T1000 (cell line): ENCODE measurements at regions not wholly inside any gene's neighbourhood (a gene's known extent, or its start where the extent isn't known, plus 50 kb on each side); places are given as distances from the start of the nearest gene placed in this dataset.
"Not testable (repeated sequence)": the region's sequence is repeated elsewhere in the genome, so short reads cannot be mapped to it uniquely, and the experiment has no call there.

Experiments
- DNase-seq: peaks from one replicate; lab custom pipeline; 2025; ENCODE audit warnings: mixed read lengths; lab: John Stamatoyannopoulos, UW

DNA sequence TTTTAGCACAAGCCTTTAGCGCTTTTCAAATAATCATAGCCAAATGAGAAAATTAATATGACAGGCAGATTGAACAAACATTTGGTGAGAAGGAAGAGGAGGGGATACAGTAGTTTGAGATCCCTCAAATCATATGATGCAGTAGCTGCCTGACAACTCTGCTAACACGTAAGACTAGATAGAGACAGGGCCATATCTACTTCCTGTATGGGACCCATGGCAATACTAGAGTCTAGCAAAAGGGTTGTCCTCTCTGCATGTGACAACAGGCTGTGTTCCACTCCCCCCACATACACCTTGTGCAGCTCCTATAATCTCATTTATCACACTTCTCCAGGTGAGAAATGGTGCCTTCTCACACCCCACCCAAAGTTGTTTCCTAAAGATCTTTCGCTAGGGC lies 106.3 kb upstream of the NBPF26 start:
- not testable (repeated sequence) for DNase-seq

DNA sequence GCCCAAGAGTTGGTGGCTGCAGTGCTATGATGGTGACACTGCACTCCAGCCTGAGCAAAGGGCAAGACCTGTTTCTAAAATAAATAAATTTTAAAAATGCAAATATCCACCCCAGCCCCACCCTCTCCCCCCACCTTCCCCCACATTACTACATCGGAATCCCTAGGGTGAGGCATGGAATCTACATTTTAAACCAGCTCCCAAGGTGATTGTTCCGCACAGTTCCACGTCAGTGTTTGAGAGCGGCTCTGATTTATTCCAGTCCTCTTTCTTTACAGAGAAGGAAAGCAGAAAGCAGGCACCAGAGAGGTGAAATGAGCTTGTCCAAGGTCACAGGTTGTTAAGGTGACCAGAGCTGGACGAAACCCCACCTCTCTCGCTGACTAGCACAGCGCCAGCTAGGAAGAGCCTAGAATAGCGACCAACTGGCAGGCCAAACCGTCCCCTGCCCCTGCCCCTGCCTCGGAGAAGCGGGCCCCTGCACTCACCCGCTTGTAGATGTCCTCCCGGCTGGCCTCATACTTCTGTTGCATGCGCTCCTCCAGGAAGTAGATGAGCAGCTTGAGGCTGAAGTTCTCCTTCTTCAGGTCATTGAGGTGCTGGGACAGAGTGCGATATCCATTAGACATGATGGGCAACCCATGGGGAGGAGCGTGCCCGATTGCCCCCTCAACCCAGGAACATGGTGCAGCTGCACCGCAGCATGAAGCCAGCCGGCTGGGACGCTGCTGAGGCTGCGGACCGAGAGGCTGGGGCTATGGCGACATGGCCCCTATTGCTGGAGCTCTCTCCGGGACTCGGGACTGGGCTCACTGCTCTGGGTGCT lies 103.7 kb upstream of the NBPF26 start:
- not testable (repeated sequence) for DNase-seq

DNA sequence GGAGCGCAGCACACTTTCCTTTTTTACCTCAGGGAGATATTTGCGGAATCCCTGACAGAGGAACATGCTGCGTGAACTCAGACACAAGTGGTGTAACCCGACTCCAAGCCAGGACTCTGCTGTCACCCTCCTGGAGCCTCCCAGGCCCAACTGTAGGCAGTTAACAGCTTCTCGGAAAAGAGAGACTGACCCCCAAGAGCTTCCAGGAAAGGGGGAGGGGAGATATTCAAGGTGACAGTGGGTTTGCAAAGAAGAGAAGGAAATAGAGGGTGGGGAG lies 103.1 kb upstream of the NBPF26 start:
- DNase-seq, result not testable (repeated sequence)

DNA sequence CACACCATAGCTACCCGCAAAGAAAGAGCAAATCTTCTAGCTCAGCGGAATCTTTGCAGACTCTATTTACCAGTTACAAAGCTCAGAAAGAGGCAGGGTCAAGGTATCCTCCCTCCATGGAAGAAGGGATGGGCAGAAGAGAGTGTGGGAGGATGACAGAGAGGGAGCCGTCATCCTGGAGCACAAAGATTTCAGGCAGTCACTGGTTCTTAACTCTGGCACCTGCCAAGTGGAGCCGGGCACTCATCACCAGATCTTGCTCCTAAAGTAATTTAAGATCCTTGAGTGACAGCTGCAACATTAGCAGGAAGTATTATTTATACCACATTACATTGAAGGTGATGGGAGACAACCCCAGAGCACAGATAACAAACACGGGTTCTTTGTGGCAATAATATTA lies 102.5 kb upstream of the NBPF26 start:
- DNase-seq, result not testable (repeated sequence)

DNA sequence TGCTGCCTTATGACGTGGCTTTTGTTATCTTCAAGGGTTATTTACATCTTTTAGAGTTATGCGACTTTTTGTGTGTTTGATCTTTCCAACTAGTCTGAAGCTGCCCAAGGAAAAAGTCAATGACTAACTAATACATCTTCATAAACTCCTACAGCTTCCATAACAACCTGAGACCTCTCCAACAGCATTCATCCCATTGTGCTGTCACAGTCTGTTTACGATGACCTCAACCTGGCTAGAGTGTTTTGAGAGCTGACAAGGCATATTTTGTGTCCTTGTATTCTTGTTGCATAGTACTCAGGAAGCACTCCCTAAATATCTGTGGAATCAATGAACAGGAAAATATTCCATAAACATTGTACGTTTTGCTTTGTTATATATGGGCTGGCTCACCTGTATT lies 100.2 kb upstream of the NBPF26 start:
- not testable (repeated sequence) for DNase-seq

DNA sequence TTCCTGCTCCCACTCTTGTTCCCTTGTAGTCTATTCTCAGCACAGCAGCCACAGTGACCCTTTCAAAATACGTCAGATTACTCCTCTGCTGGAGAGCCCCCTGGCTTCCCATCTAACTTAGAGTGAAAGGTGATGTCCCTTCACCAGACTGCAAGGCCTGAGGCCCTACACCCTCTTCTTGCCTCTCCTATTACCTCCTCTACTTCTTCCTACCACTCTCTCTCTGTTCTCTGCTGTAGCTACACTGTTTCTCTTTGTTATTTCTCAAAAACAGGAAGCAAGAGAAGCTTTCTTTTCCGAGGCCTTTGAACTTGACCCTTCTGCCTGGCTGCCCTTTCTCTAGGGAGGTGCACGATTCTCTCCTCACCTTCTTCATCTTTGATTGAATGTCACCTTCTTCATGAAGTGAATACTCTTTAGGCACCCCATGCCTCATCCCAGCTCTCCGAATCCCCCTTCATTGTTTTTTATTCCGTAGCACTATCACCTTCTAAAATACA lies 99.1 kb upstream of the NBPF26 start:
- not testable (repeated sequence) for DNase-seq

DNA sequence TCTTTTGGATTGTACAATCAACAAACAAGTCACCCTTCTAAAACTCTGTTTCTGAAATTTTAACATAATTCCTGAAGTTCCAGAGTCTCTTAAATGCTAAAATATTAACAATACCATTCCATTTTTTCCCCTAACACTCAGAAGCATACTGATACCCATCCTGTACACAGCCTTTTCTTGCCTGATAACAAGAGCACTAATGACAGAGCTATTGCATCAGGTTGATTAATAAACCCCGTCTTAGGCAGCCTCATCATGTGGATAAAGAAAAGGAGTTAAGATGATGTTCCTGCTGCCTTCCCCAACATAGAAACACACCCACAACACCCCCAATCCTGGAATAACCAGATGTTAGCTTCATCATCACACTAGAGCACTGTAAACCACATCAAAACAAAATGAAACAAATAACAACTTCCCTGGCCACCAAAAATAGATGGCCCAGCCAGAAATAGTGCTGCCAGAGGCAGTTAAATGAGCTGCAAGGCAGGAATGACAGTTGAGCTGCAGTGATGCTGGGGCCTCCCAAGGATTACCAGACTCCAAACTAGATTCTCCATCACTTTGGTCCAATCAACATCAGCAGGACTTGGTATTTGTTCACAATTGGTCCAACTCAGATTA lies 93.8 kb upstream of the NBPF26 start:
- not testable (repeated sequence) for DNase-seq

DNA sequence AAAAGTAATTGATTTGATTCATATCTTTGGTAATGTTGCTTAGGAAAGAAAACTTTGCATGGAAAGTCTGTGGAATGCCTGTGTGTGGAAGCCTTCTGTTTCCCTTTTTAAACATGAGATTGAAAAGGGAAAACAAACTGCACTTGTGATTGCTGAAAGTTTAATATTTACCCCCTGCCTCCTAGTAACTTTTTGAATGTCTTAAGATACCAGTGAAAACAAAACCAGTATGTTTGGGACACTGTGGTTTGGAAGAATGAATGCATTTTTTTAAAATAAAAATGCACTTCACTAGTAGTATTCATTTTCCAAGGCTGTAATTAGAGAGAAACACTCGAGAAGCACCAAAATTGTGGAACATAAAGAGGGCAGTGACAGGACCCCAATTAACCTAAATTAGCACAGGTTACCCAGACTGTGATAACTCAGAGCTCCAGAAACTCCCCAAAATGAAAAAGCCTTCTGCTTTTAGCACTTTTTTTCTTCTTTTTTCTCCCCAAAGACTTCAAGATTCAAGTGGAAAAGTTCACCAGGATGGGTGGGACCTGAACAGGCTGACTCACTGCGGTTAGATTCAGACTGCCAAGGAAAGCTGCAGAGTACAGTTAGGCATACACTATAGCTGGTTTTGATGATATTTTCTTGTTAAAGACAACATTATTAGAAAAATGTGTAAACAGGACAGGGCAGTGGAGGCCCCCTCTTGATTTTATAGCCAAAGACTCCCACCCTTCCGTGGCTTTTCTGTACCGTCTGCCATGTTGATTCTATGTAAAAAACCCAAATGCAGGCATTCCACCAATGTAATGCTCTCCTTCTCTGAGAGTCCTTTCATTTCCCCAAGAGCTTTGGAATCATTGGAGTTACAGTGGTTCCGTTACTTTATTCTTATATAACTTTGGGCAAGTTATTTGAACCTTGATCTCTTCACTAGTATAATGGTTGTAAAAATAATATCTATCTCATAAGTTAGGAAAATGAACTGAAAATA lies 88.6 kb upstream of the NBPF26 start:
- not testable (repeated sequence) for DNase-seq

DNA sequence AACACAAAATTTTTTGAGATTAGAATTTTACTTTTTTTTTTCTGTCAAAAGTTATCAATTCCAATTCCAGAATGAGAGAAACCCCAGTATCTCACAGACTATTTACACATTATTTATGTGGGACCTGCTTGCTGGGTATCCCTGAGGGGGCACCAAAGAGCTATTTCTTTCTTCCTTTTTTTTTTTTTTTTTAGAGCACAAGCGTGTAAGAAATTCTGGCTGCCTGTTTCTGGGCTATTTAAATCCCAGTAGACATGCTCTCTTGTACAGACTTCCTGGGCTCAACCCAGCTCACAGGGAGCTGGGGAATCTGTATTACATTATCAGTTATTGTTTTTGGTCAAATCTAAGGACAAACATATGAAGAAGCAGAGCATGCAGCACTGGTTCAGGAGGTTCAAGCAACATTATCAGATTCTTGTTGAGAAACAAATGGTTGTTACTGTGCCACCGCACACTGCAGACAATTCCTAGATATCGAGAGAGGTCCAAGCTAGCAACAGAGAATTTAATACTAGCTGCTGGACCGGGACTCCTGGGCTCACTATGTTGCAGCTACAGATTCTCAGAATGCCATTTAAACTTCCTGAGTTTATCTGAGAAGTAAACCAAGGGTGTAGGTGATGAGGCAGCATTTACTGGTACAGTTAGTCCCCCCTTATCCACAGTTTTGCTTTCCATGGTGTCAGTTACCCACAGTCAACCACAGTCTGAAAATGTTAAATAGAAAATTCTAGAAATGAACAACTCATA lies 83.3 kb upstream of the NBPF26 start:
- not testable (repeated sequence) for DNase-seq

DNA sequence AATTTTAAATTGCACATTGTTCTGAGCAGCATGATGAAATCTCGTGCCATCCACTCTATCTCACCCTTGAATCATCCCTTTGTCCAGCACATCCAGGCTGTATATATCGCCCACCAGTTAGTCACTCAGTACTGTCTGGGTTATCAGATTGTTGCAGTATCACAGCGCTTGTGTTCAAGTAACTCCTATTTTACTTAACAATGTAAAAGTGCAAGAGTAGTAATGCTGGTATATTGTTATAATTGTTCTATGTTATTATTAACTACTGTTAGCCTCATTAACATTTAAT lies 82.8 kb upstream of the NBPF26 start:
- DNase-seq, result not testable (repeated sequence)

DNA sequence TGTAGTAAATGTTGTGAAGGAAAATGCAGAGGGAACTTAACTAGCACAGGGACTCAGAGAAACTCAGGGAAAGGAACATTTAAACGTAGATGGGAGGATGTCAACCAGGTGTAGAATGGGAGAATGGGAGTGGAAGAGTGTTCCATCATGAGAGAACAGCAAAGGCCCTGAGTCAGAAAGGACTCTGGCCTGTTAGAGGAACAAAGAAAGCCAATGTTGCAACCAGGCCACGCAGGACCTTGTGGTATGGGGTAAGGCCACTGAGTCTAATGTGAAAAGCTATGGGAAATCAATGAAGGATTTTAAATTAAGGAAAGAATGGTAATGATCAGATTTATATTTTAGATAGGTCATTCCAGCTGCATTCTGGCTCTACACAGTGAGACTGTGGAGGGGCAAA lies 76.6 kb upstream of the NBPF26 start:
- DNase-seq, result not testable (repeated sequence)

DNA sequence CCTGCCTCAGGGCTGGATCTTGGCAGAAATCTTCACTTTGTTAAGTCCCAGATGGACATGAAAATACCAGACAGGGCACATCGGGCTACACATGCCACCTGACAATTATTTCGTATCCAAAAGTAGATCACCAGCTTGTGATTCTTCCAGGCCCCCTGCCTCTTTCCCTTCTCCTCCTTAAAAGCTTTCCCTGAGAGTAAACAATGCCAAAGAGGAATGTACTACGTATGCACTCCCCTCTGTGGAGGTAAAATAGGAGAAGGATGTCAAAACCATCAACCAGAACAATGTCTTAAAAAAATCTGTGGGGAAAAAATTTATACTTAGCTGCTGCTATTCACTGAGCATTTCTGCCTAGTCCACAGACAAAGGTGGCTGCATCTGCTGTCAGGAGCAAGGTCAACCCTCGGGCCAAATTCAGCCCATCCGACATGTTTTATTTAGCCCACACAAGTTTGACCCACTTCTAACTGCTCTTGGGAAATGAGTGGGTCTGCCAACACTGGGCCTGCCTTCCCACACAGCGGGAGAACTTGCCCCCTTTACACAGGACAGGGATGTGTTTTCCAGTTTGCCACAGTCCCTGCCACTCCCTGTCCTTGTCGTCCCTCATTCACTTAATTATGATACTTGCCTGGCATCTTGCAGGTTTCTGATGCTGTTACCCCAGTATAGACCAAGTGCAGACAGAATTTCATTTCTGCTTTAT lies 74.7 kb upstream of the NBPF26 start:
- DNase-seq, result not testable (repeated sequence)

DNA sequence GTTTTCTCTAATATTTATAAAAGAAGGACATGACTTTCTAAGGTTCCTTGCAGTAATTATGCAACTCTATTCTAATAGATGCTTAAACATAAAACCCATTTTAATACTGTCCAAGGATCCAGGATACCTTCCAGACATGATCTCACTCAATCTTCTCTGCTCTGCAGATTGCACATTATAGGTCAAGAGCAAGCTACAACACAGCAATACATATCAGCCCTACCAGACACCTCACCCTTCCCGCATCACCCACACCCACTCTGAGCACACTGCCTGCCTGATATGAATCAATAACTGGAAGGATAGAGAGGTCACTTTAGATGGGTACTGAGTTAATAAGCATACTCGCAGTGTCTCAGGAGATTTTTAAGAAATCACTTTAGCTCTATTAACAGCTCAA lies 74.0 kb upstream of the NBPF26 start:
- not testable (repeated sequence) for DNase-seq

DNA sequence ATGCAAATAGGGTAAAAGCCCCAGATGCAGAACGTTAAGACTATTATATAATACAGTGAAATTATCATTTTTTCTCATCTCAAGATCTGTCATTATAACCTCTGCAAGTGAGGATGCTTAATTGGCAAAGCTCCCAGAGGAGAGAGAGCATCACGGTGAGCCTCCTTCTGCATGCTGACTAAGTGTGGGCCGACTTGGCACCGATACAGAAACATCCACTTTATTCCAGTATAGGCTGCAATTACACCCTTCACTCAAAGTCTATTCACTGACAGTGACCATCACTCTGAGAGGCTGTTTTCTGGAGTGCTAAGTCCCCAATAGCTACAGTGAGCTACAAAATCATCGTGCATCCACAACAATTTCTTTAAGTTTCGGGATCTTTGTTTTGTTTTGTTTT lies 69.6 kb upstream of the NBPF26 start:
- DNase-seq, result not testable (repeated sequence)

DNA sequence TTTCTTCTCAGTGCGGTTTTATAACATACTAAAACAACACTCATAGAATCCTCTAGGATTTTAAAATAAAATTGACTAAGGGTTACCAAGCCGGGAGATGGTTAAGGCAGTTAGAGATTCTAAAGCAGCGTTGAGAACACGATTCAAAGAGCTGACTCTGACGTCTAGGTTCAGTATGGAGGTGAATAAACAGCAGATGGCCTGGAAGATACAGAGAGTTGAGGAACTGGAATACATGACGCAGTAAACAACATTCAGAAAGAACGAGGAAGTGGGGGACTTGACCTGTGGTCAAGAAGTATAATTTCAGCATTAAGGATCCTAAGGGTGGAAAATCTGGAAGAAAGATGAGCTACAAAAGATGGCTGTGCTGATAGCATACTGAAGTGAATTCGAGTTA lies 68.4 kb upstream of the NBPF26 start:
- not testable (repeated sequence) for DNase-seq

DNA sequence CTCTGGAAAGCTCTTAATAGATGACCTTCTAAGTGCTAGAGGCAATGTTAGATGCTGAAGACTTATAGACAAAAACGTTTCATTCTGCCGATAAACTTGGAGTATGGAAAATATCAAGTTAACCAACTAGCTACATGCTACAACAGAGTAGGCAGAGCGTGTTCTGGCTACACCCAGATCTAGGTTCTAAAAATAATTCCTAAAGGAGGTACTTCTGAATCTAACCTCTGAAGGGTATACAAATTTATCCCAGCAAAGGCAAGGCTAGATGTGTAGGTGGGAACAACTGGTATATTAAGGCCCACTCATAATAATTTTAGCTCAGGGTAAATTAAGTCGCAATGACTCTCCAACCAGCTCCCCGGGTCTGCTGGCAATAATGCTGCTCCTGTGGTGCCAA lies 67.6 kb upstream of the NBPF26 start:
- not testable (repeated sequence) for DNase-seq

DNA sequence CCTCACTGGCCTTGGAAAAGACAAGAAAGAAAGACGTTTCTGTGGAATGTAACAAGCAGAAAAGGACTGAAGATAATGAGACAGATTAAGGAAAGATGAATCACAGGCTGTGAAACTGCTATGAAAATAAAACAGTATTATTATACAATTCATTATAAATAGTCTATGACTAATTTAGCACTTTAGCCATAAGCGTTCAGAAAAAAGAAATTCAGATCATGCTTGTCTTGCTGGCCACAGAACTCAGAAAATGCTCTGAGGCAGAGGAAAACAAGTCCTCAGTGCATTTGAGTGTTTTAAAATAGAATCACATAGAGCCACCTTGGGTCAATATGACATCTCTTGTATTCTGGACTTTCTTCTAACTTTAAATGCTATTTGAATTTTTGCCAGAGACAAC lies 65.9 kb upstream of the NBPF26 start:
- not testable (repeated sequence) for DNase-seq

DNA sequence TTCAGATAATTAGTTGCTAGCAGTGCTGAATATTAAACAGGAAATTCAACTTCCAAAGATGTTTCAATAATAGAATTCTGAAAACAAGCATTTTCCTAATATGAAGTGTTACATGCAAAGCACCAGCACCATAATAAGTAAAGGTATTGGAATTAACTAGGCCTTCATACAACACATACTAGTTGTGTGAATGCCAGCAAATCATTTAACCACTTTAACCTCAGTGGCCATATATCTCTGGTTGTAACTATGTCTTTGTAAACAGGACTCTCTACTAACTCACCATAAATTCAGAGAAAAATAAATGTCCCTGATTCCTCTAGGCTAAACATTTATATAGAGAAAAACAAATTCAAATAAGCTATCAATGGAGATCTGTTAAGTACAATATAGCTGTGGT lies 65.1 kb upstream of the NBPF26 start:
- DNase-seq, result not testable (repeated sequence)

DNA sequence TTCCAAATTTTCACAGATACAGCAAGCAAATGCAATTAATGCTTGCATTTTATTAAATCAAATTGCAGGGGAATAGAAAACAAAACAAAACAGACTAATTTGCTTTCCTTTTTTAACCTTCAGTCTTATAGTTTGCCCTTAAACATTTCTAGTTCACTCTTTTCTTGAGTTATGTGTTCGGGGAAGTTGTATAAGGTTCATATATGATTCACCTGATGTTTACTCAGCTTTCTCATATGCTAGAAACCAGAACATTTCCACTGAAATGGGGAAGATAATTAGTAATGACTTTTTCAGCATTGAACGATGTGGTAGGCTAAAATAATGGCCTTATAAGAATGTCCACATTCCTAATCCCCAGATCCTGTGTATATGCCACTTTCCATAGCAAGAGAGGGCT lies 64.6 kb upstream of the NBPF26 start:
- not testable (repeated sequence) for DNase-seq

DNA sequence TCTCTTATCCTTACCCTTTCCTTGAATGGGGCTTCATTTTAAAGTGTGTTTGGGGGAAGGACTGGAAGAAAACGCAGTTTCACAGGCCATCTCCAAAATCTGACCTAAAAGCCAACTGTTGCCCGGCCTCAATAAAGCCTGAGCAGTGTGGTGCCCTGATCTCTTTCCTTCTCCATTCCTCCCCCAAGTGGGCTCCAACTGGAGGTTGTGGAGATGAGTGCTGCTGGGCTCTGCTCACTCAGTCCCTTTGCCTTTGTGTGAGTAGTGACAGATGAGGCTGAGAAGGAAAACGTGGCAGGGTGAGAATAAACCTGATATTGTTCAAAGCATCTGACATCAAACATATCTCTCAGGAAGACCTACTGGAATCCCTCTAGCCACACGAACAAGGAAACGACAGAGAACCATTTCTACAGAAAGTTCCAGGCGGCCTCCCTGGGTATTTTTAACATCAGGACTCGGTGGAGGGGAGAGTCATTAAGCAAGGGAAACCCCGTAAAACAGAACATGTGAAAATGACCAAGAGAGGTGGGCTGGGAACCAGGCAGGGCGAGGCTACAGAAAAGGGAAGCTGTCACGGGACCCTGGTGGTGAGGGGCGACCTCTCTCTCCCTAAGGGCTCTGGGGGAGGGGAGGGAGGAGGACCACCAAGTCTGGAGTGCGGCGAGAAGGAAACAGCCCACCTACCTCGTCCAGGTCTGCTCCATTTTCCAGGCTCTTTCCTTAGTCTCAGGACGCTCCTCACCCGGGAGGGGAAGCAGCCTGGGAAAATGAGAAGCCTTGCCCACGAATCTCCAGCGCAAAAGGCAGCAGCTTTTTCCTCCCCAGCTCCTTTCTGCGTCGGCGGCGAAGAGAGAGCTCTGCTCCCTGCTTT lies 59.1 kb upstream of the NBPF26 start:
- not testable (repeated sequence) for DNase-seq
